H9 (cell line): ENCODE measurements at regions not wholly inside any gene's neighbourhood (a gene's known extent, or its start where the extent isn't known, plus 50 kb on each side); places are given as distances from the start of the nearest gene placed in this dataset.

Source experiments
- DNase-seq: peaks from one replicate; pipeline ENCODE4 v3.0.0-alpha.2; 2017
- H2AFZ ChIP-seq: one replicate; pipeline ENCODE4 v1.6.1; 2013; ENCODE audit warnings: mild to moderate bottlenecking, low read length, control low read depth, moderate library complexity
- H2AK5ac ChIP-seq: 2 replicates; pipeline ENCODE4 v1.6.1; 2013; ENCODE audit warnings: low read length, control low read depth, mixed read lengths; ENCODE audit not compliant: insufficient read length
- H2BK120ac ChIP-seq: one replicate; pipeline ENCODE4 v1.6.1; 2013; ENCODE audit warnings: low read depth, mild to moderate bottlenecking, low read length, control low read depth, inconsistent platforms; ENCODE audit not compliant: poor library complexity, severe bottlenecking
- H2BK12ac ChIP-seq: 2 replicates; pipeline ENCODE4 v1.6.1; 2013; ENCODE audit warnings: low read length, control low read depth, mixed read lengths, low read depth; ENCODE audit not compliant: insufficient read length
- H2BK15ac ChIP-seq: 2 replicates; pipeline ENCODE4 v1.6.1; 2013; ENCODE audit warnings: low read depth, low read length, control low read depth
- H2BK20ac ChIP-seq: one replicate; pipeline ENCODE4 v1.6.1; 2013; ENCODE audit warnings: low read depth, mild to moderate bottlenecking, low read length, control low read depth, inconsistent platforms; ENCODE audit not compliant: poor library complexity, severe bottlenecking
- H2BK5ac ChIP-seq: 2 replicates; pipeline ENCODE4 v1.6.1; 2013; ENCODE audit warnings: low read length, control low read depth, mixed read lengths; ENCODE audit not compliant: insufficient read length
- H3K14ac ChIP-seq: 2 replicates; pipeline ENCODE4 v1.6.1; 2013; ENCODE audit warnings: low read length, control low read depth; ENCODE audit not compliant: insufficient read depth
- H3K18ac ChIP-seq: 2 replicates; pipeline ENCODE4 v1.6.1; 2013; ENCODE audit warnings: low read depth, mild to moderate bottlenecking, mixed read lengths, low read length, control low read depth; ENCODE audit not compliant: insufficient read length
- H3K23ac ChIP-seq: 2 replicates; pipeline ENCODE4 v1.6.1; 2013; ENCODE audit warnings: low read length, control low read depth, mixed read lengths, low read depth; ENCODE audit not compliant: insufficient read length
- H3K23me2 ChIP-seq: 2 replicates; pipeline ENCODE4 v1.6.1; 2013; ENCODE audit warnings: low read depth, mild to moderate bottlenecking, mixed read lengths, low read length, control low read depth; ENCODE audit not compliant: insufficient read length, poor library complexity, severe bottlenecking
- H3K27ac ChIP-seq: 2 replicates; pipeline ENCODE4 v1.5.1; 2013; ENCODE audit warnings: low read length, control low read depth, mixed read lengths, low read depth; ENCODE audit not compliant: insufficient read length
- H3K27me3 ChIP-seq: 2 replicates; pipeline ENCODE4 v1.6.1; 2013; ENCODE audit warnings: low read length, control low read depth, inconsistent platforms; ENCODE audit not compliant: insufficient read depth
- H3K4ac ChIP-seq: 2 replicates; pipeline ENCODE4 v1.6.1; 2013; ENCODE audit warnings: low read depth, mild to moderate bottlenecking, control low read depth, inconsistent platforms, low read length, moderate library complexity
- H3K4me1 ChIP-seq: 2 replicates; pipeline ENCODE4 v1.6.1; 2013; ENCODE audit warnings: low read length, control low read depth, inconsistent platforms; ENCODE audit not compliant: insufficient read depth
- H3K4me2 ChIP-seq: 2 replicates; pipeline ENCODE4 v1.6.1; 2013; ENCODE audit warnings: low read length, control low read depth, mixed read lengths; ENCODE audit not compliant: insufficient read length, insufficient read depth
- H3K56ac ChIP-seq: 2 replicates; pipeline ENCODE4 v1.6.1; 2013; ENCODE audit warnings: low read depth, mild to moderate bottlenecking, mixed read lengths, low read length, control low read depth; ENCODE audit not compliant: insufficient read length
- H3K79me1 ChIP-seq: 2 replicates; pipeline ENCODE4 v1.6.1; 2013; ENCODE audit warnings: low read depth, mild to moderate bottlenecking, moderate library complexity, low read length, control low read depth, inconsistent platforms; ENCODE audit not compliant: insufficient read depth, poor library complexity, severe bottlenecking
- H3K79me2 ChIP-seq: 2 replicates; pipeline ENCODE4 v1.6.1; 2013; ENCODE audit warnings: low read length, control low read depth, inconsistent platforms; ENCODE audit not compliant: insufficient read depth
- H3K9ac ChIP-seq: 2 replicates; pipeline ENCODE4 v1.6.1; 2013; ENCODE audit warnings: low read length, control low read depth, mixed read lengths; ENCODE audit not compliant: insufficient read length; ENCODE audit errors: extremely low read depth
- H3K9me3 ChIP-seq: one replicate; pipeline ENCODE4 v1.6.1; 2013; ENCODE audit warnings: low read depth, low read length, inconsistent platforms; ENCODE audit not compliant: control insufficient read depth
- H3T11ph ChIP-seq: one replicate; pipeline ENCODE4 v1.6.1; 2013; ENCODE audit warnings: mild to moderate bottlenecking, low read length, control low read depth, inconsistent platforms
- H4K20me1 ChIP-seq: one replicate; pipeline ENCODE4 v1.6.1; 2013; ENCODE audit not compliant: control insufficient read depth, insufficient read length, insufficient read depth
- H4K5ac ChIP-seq: 2 replicates; pipeline ENCODE4 v1.6.1; 2013; ENCODE audit warnings: low read depth, mild to moderate bottlenecking, mixed read lengths, low read length, control low read depth; ENCODE audit not compliant: insufficient read length
- H4K8ac ChIP-seq: replicated peaks from 2 replicates; pipeline ENCODE4 v1.6.1; 2013; ENCODE audit warnings: low read length, control low read depth, mixed read lengths, low read depth; ENCODE audit not compliant: insufficient read length
- H4K91ac ChIP-seq: 2 replicates; pipeline ENCODE4 v1.6.1; 2013; ENCODE audit warnings: low read depth, mild to moderate bottlenecking, moderate library complexity, mixed read lengths, low read length, control low read depth; ENCODE audit not compliant: insufficient read length
- H3K27ac Mint-ChIP-seq, 3 experiments: 2 replicates in 2 of 3; 3 replicates in 1 of 3; pipeline ENCODE4 v1.8.0; 2020 to 2021; ENCODE audit warnings: mixed read lengths in 3 of 3, mild to moderate bottlenecking in 1 of 3, moderate library complexity in 1 of 3
- H3K27me3 Mint-ChIP-seq: 2 replicates; pipeline ENCODE4 v1.8.0; 2021; ENCODE audit warnings: low read depth, mild to moderate bottlenecking, moderate library complexity, mixed read lengths
- H3K36me3 Mint-ChIP-seq, 3 experiments: 2 replicates in 2 of 3; 3 replicates in 1 of 3; pipeline ENCODE4 v1.8.0; 2020 to 2021; ENCODE audit warnings: low read depth in 3 of 3, mixed read lengths in 3 of 3; ENCODE audit not compliant: insufficient read depth in 1 of 3
- H3K4me1 Mint-ChIP-seq, 2 experiments: 2 replicates each; pipeline ENCODE4 v1.8.0; 2020; ENCODE audit warnings: mixed read lengths in 2 of 2
- H3K4me3 Mint-ChIP-seq, 2 experiments: 2 replicates in 1 of 2; 3 replicates in 1 of 2; pipeline ENCODE4 v1.8.0; 2020 to 2021; ENCODE audit warnings: mild to moderate bottlenecking in 2 of 2, mixed read lengths in 2 of 2, moderate library complexity in 1 of 2
- H3K9me3 Mint-ChIP-seq, 2 experiments: 2 replicates in 1 of 2; 3 replicates in 1 of 2; pipeline ENCODE4 v1.8.0; 2020; ENCODE audit warnings: mild to moderate bottlenecking in 2 of 2, mixed read lengths in 2 of 2, moderate library complexity in 1 of 2
- WGBS: extraction: QIAGEN DNeasy Blood & Tissue Kit; methylation state at CpG from one replicate; pipeline ENCODE4 v1.1.7; 2013; ENCODE audit warnings: missing lambda C conversion rate, low lambda C conversion rate, mixed read lengths; ENCODE audit not compliant: insufficient read length; ENCODE audit errors: extremely low coverage; 5-methylcytosine and 5-hydroxymethylcytosine counted together
- TF ChIP-seq, protein P1 (sequence below): fragments of 200-600 bp; sonication (generic); conservative IDR thresholded peaks from 3 replicates; pipeline ENCODE4 v1.8.0; 2021; ENCODE audit warnings: antibody characterized with exemption, mild to moderate bottlenecking

DNA sequence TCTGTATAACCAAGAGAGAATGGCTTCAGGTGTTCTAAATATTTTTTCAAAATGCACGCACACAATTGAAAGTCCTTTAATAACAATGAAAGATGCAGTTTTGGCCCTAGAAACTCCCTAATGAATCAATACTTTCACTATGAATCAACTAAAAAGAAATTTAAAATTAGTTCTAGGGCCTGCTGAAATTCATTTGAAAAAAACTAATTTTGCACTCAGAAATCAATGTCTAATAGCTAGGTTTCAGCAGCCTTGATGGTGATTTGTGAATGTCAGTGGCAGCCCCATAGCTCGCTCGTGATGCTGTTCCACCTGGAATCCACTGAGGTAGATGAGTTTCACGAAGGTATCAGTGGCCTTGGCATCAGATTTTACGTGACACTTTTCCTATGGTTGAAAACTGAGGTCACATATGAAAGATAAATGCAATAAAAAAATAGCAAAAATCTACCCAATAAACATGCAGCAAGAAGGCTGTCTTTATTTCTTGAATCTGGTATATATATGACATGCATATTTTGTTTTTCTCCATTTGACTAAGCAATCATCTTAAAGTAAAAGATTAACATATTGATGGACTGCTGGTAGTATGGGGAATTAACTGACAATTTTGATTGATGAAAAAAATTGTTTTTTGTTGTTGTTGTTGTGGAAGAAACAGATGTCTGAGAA lies 141.0 kb downstream of the AKAP11 start:
- Histone ChIP-seq H3K18ac (no peak overlapping the region), H2BK15ac (no peak overlapping the region), H3K9me3 (no peaks in the 10 kb centered on the region), H2BK12ac (no peak overlapping the region), H2AK5ac (no peak overlapping the region), H2BK5ac (no peak overlapping the region), H4K8ac (no peak overlapping the region), H3T11ph (no peak overlapping the region), H3K23me2 (no peaks in the 10 kb centered on the region), H3K56ac (no peak overlapping the region), H2BK120ac (no peak overlapping the region), H3K79me1 (no peaks in the 10 kb centered on the region), H3K79me2 (no peaks in the 10 kb centered on the region; the same call in 1 of the 2 replicates), H3K4me1 (no peaks in the 10 kb centered on the region), H3K9ac (no peak overlapping the region), H2AFZ (no peak overlapping the region), H4K91ac (no peak overlapping the region), H3K27ac (no peak overlapping the region), H3K23ac (no peak overlapping the region), H4K20me1 (no peaks in the 10 kb centered on the region), H4K5ac (no peak overlapping the region), H3K4me2 (no peak overlapping the region), H2BK20ac (no peak overlapping the region), H3K4ac (no peak overlapping the region), H3K27me3 (no peaks in the 10 kb centered on the region), H3K14ac (no peak overlapping the region)
- WGBS: no CpG with 5 or more reads among the region's 5 CpGs
- H3K4me1 Mint-ChIP-seq: peaks cover 5 to 8% of the 10 kb centered on the region in 2 experiments
- no peak overlapping the region; a peak in 1 of 7 replicates for H3K27ac Mint-ChIP-seq
- TF ChIP-seq, protein P1, sequence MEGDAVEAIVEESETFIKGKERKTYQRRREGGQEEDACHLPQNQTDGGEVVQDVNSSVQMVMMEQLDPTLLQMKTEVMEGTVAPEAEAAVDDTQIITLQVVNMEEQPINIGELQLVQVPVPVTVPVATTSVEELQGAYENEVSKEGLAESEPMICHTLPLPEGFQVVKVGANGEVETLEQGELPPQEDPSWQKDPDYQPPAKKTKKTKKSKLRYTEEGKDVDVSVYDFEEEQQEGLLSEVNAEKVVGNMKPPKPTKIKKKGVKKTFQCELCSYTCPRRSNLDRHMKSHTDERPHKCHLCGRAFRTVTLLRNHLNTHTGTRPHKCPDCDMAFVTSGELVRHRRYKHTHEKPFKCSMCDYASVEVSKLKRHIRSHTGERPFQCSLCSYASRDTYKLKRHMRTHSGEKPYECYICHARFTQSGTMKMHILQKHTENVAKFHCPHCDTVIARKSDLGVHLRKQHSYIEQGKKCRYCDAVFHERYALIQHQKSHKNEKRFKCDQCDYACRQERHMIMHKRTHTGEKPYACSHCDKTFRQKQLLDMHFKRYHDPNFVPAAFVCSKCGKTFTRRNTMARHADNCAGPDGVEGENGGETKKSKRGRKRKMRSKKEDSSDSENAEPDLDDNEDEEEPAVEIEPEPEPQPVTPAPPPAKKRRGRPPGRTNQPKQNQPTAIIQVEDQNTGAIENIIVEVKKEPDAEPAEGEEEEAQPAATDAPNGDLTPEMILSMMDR: no peak
- H3K36me3 Mint-ChIP-seq: no peaks in the 10 kb centered on the region; a peak in 1 of 7 replicates
- H3K27me3 Mint-ChIP-seq: no peaks in the 10 kb centered on the region; the same call in 1 of the 2 replicates
- no peak overlapping the region for H3K4me3 Mint-ChIP-seq
- DNase-seq: no peak
- H3K9me3 Mint-ChIP-seq: no peaks in the 10 kb centered on the region
